H1 (cell line): ENCODE measurements at regions not wholly inside any gene's neighbourhood (a gene's known extent, or its start where the extent isn't known, plus 50 kb on each side); places are given as distances from the start of the nearest gene placed in this dataset.

ENCODE experiments used
- CTCF ChIA-PET: fragments of 300-600 bp; sonication (Branson Sonifier 250); formaldehyde crosslinking; loops from one replicate; lab custom pipeline; 2021; ENCODE audit not compliant: partially characterized antibody; lab: Charles Lee
- POLR2A ChIA-PET: fragments of 300-600 bp; sonication (Branson Sonifier 250); formaldehyde crosslinking; loops from one replicate; lab custom pipeline; 2021; ENCODE audit warnings: inconsistent platforms; ENCODE audit not compliant: partially characterized antibody; lab: Charles Lee
- DNase-seq, 2 experiments: peaks; one replicate each; pipeline versions ENCODE4 v3.0.0 to v3.0.0-alpha.2; 2010 to 2022; ENCODE audit warnings: low spot score in 2 of 2, low read depth in 1 of 2, mixed read lengths in 1 of 2
- FAIRE-seq: peaks from 2 replicates; lab custom pipeline; 2011; peaks lifted over from hg19 to GRCh38; lab: Jason Lieb, UNC
- H2AFZ ChIP-seq: 2 replicates; pipeline ENCODE4 v1.8.1; 2012; ENCODE audit warnings: low read length, inconsistent platforms
- H2AK5ac ChIP-seq: 2 replicates; pipeline ENCODE4 v1.6.1; 2013; ENCODE audit warnings: low read depth, low read length
- H2BK120ac ChIP-seq: replicated peaks from 2 replicates; pipeline ENCODE3; 2013; ENCODE audit warnings: low read depth, low read length, inconsistent platforms
- H2BK12ac ChIP-seq: 2 replicates; pipeline ENCODE4 v1.6.1; 2013; ENCODE audit warnings: low read depth, low read length
- H2BK15ac ChIP-seq: 2 replicates; pipeline ENCODE4 v1.6.1; 2013; ENCODE audit warnings: low read length
- H2BK20ac ChIP-seq: 2 replicates; pipeline ENCODE4 v1.6.1; 2013; ENCODE audit warnings: low read length
- H2BK5ac ChIP-seq: 2 replicates; pipeline ENCODE4 v1.6.1; 2013; ENCODE audit warnings: low read depth, low read length
- H3K14ac ChIP-seq: 2 replicates; pipeline ENCODE4 v1.6.1; 2013; ENCODE audit warnings: inconsistent platforms; ENCODE audit not compliant: insufficient read length
- H3K18ac ChIP-seq: 2 replicates; pipeline ENCODE4 v1.6.1; 2013; ENCODE audit warnings: low read length; ENCODE audit errors: extremely low read depth
- H3K23ac ChIP-seq: 2 replicates; pipeline ENCODE4 v1.6.1; 2013; ENCODE audit warnings: inconsistent platforms; ENCODE audit not compliant: insufficient read length
- H3K23me2 ChIP-seq: 2 replicates; pipeline ENCODE4 v1.6.1; 2013; ENCODE audit warnings: low read depth, low read length
- H3K27ac ChIP-seq: 2 replicates; pipeline ENCODE4 v1.6.1; 2011; ENCODE audit warnings: low read depth, low read length, inconsistent platforms
- H3K27me3 ChIP-seq, 4 experiments: replicated peaks in 1 of 4; 1 replicate in 1 of 4; 2 replicates in 3 of 4; pipeline versions ENCODE4 v1.6.1 to v1.8.1; 2011 to 2013; ENCODE audit warnings: low read length in 3 of 4, mild to moderate bottlenecking in 3 of 4, inconsistent platforms in 2 of 4, mixed read lengths in 2 of 4, moderate library complexity in 1 of 4; ENCODE audit not compliant: control insufficient read depth in 3 of 4, insufficient read depth in 3 of 4; ENCODE audit errors: extremely low read depth in 1 of 4
- H3K36me3 ChIP-seq, 4 experiments: 2 replicates each; pipeline versions ENCODE4 v1.6.1 to v1.8.1; 2011 to 2013; ENCODE audit warnings: mild to moderate bottlenecking in 4 of 4, low read length in 3 of 4, moderate library complexity in 2 of 4, control low read depth in 1 of 4, inconsistent platforms in 1 of 4; ENCODE audit not compliant: insufficient read depth in 4 of 4, control insufficient read depth in 2 of 4
- H3K4ac ChIP-seq: replicated peaks from 2 replicates; pipeline ENCODE3; 2013; ENCODE audit warnings: low read length, low read depth, mixed read lengths, inconsistent platforms; ENCODE audit not compliant: insufficient read length
- H3K4me1 ChIP-seq, 4 experiments: replicated peaks in 1 of 4; 1 replicate in 1 of 4; 2 replicates in 3 of 4; pipeline versions ENCODE4 v1.6.1 to v1.8.1; 2011 to 2013; ENCODE audit warnings: low read length in 3 of 4, inconsistent platforms in 2 of 4, mixed read lengths in 1 of 4; ENCODE audit not compliant: insufficient read depth in 4 of 4, control insufficient read depth in 3 of 4
- H3K4me2 ChIP-seq, 2 experiments: 2 replicates each; pipeline versions ENCODE4 v1.6.1 to v1.8.1; 2011 to 2013; ENCODE audit warnings: low read depth in 2 of 2, low read length in 2 of 2, control low read depth in 1 of 2, inconsistent platforms in 1 of 2, mild to moderate bottlenecking in 1 of 2; ENCODE audit not compliant: insufficient read depth in 1 of 2
- H3K4me3 ChIP-seq, 4 experiments: fragments of 200-600, 300-600 bp in 1 of 4; sonication (generic), shearing (Covaris generic), sonication (Bioruptor Twin) in 1 of 4; 2 replicates each; pipeline versions ENCODE4 v1.5.1 to v1.8.1; 2011 to 2016; ENCODE audit warnings: low read length in 4 of 4, low read depth in 3 of 4, control low read depth in 2 of 4, inconsistent platforms in 2 of 4, mild to moderate bottlenecking in 2 of 4, mixed read lengths in 1 of 4, moderate library complexity in 1 of 4; ENCODE audit not compliant: insufficient read depth in 2 of 4; ENCODE audit errors: extremely low read depth in 1 of 4
- H3K56ac ChIP-seq: replicated peaks from 2 replicates; pipeline ENCODE3; 2013; ENCODE audit warnings: low read depth, mild to moderate bottlenecking, mixed read lengths, low read length, inconsistent platforms; ENCODE audit not compliant: insufficient read length
- H3K79me1 ChIP-seq: 2 replicates; pipeline ENCODE4 v1.6.1; 2013; ENCODE audit warnings: low read depth, low read length, control low read depth
- H3K79me2 ChIP-seq, 2 experiments: 2 replicates each; pipeline versions ENCODE4 v1.6.1 to v1.8.1; 2012 to 2013; ENCODE audit warnings: low read length in 2 of 2, mild to moderate bottlenecking in 2 of 2, inconsistent platforms in 1 of 2; ENCODE audit not compliant: insufficient read depth in 2 of 2, control insufficient read depth in 1 of 2
- H3K9ac ChIP-seq, 4 experiments: replicated peaks in 1 of 4; 1 replicate in 1 of 4; 2 replicates in 3 of 4; pipeline versions ENCODE4 v1.6.1 to v1.8.1; 2011 to 2013; ENCODE audit warnings: low read depth in 3 of 4, low read length in 3 of 4, control low read depth in 2 of 4, mild to moderate bottlenecking in 2 of 4, moderate library complexity in 2 of 4, inconsistent platforms in 1 of 4; ENCODE audit errors: extremely low read depth in 1 of 4
- H3K9me3 ChIP-seq, 2 experiments: 2 replicates each; pipeline versions ENCODE4 v1.6.1 to v1.8.1; 2012 to 2013; ENCODE audit warnings: mild to moderate bottlenecking in 2 of 2, moderate library complexity in 2 of 2, control low read depth in 1 of 2, inconsistent platforms in 1 of 2, low read depth in 1 of 2, low read length in 1 of 2, mixed read lengths in 1 of 2; ENCODE audit not compliant: insufficient read depth in 2 of 2
- H4K20me1 ChIP-seq, 2 experiments: replicated peaks in 1 of 2; 2 replicates each; pipeline versions ENCODE3 to v1.8.1; 2011 to 2013; ENCODE audit warnings: inconsistent platforms in 2 of 2, low read length in 2 of 2, mild to moderate bottlenecking in 1 of 2; ENCODE audit not compliant: insufficient read depth in 2 of 2, control insufficient read depth in 1 of 2
- H4K5ac ChIP-seq: 2 replicates; pipeline ENCODE4 v1.6.1; 2013; ENCODE audit warnings: low read length, low read depth, mixed read lengths, inconsistent platforms; ENCODE audit not compliant: insufficient read length
- H4K8ac ChIP-seq: 2 replicates; pipeline ENCODE4 v1.8.0; 2013; ENCODE audit warnings: mild to moderate bottlenecking, moderate library complexity, low read length, inconsistent platforms; ENCODE audit not compliant: insufficient read depth; ENCODE audit errors: extremely low read depth
- H4K91ac ChIP-seq: replicated peaks from 2 replicates; pipeline ENCODE3; 2013; ENCODE audit warnings: low read length, mixed read lengths, inconsistent platforms; ENCODE audit not compliant: insufficient read length
- BACH1 ChIP-seq: IDR thresholded peaks from 2 replicates; pipeline ENCODE4 v1.6.1; 2012; ENCODE audit warnings: low read length, improper control_type of control experiment
- BCL11A ChIP-seq, 2 experiments: IDR thresholded peaks; one replicate each; pipeline ENCODE4 v1.6.1; 2011; ENCODE audit warnings: low read depth in 2 of 2, low read length in 2 of 2, mild to moderate bottlenecking in 2 of 2
- CHD2 ChIP-seq: IDR thresholded peaks from 2 replicates; pipeline ENCODE4 v1.6.1; 2012; ENCODE audit warnings: low read length, improper control_type of control experiment
- EP300 ChIP-seq, 2 experiments: IDR thresholded peaks; 1 replicate in 1 of 2; 2 replicates in 1 of 2; pipeline ENCODE4 v1.6.1; 2011 to 2012; ENCODE audit warnings: low read depth in 2 of 2, low read length in 2 of 2, mild to moderate bottlenecking in 2 of 2, borderline replicate concordance in 1 of 2, inconsistent platforms in 1 of 2, moderate library complexity in 1 of 2
- HDAC6 ChIP-seq: IDR thresholded peaks from one replicate; pipeline ENCODE4 v1.7.1; 2012; ENCODE audit warnings: low read depth, mild to moderate bottlenecking, inconsistent platforms, low read length, moderate library complexity
- KDM4A ChIP-seq: IDR thresholded peaks from one replicate; pipeline ENCODE4 v1.7.1; 2012; ENCODE audit warnings: low read depth, mild to moderate bottlenecking, moderate library complexity, low read length, inconsistent platforms; ENCODE audit not compliant: severe bottlenecking
- NANOG ChIP-seq: IDR thresholded peaks from 2 replicates; pipeline ENCODE4 v1.6.1; 2011; ENCODE audit warnings: low read length, low read depth, mild to moderate bottlenecking, inconsistent platforms; ENCODE audit not compliant: insufficient read depth, poor library complexity, severe bottlenecking
- POLR2A ChIP-seq, 2 experiments: IDR thresholded peaks; 1 replicate in 1 of 2; 2 replicates in 1 of 2; pipeline ENCODE4 v1.6.1; 2011; ENCODE audit warnings: low read depth in 2 of 2, low read length in 2 of 2, mild to moderate bottlenecking in 2 of 2; ENCODE audit errors: control extremely low read depth in 1 of 2
- SIX5 ChIP-seq: IDR thresholded peaks from 2 replicates; pipeline ENCODE4 v1.6.1; 2011; ENCODE audit warnings: mild to moderate bottlenecking, low read depth, low read length
- SRF ChIP-seq: IDR thresholded peaks from 2 replicates; pipeline ENCODE4 v1.6.1; 2011; ENCODE audit warnings: mild to moderate bottlenecking, low read depth, low read length, moderate library complexity
- WGBS, 2 experiments: shearing (Covaris generic) in 1 of 2; methylation state at CpG; one replicate each; pipeline versions ENCODE4 v1.1.6 to v1.1.7; 2013 to 2015; ENCODE audit warnings: low lambda C conversion rate in 2 of 2, mixed read lengths in 2 of 2, inconsistent platforms in 1 of 2, low coverage in 1 of 2, missing lambda C conversion rate in 1 of 2; ENCODE audit not compliant: insufficient replicate concordance in 2 of 2, insufficient coverage in 1 of 2, insufficient read length in 1 of 2; ENCODE audit errors: extremely low coverage in 1 of 2, missing lambda C conversion rate in 1 of 2; 5-methylcytosine and 5-hydroxymethylcytosine counted together

DNA sequence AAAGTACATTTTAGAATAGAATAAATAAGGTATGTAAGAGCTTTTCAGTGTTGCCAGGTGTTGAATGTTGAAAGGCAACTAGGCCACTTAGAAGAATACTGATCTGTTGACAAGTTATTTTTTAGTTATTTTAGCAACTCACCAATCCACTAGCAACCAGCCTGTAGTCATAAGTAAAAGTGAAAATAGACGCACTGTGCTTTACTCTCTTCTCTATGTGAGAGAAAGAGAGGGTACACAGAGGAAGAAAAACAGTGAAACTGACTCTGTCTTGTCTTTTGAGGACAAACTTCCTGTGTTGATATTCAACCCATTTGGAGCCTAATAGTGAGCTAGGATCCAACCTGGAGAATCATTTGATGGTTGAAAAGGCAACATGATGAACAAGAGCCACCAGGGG lies 327.1 kb upstream of the GOLIM4 start:
- POLR2A ChIA-PET: no interaction called here
- Histone ChIP-seq H3K27me3 (no peaks in the 10 kb centered on the region), H4K5ac (no peak overlapping the region), H3K4me1 (peaks cover 0 to 3% (median under 1%) of the 10 kb centered on the region in 4 experiments; a peak in 2 of 7 replicates), H4K8ac (no peak overlapping the region), H3K9ac (no peak overlapping the region), H2BK20ac (no peak overlapping the region), H3K79me2 (no peaks in the 10 kb centered on the region), H3K14ac (no peak overlapping the region), H3K18ac (no peak overlapping the region), H3K36me3 (no peaks in the 10 kb centered on the region), H2BK15ac (no peak overlapping the region), H4K20me1 (no peaks in the 10 kb centered on the region), H3K4ac (no peak overlapping the region), H3K79me1 (no peaks in the 10 kb centered on the region), H4K91ac (no peak overlapping the region), H3K56ac (no peak overlapping the region), H3K9me3 (no peaks in the 10 kb centered on the region), H3K23me2 (no peaks in the 10 kb centered on the region), H3K23ac (no peak overlapping the region), H2AFZ (no peak overlapping the region), H2BK5ac (no peak overlapping the region), H3K4me3 (no peak overlapping the region), H3K4me2 (no peak overlapping the region), H2BK12ac (no peak overlapping the region), H3K27ac (no peak overlapping the region), H2BK120ac (no peak overlapping the region), H2AK5ac (no peak overlapping the region)
- CTCF ChIA-PET: no interaction called here
- TF ChIP-seq BCL11A (IDR thresholded peaks at IDR 0.05; ENCODE audit: low read depth in 2 of 2, low read length in 2 of 2): no peak
- no peak for TF ChIP-seq EP300 (IDR thresholded peaks at IDR 0.05; ENCODE audit: borderline replicate concordance in 1 of 2, low read depth in 2 of 2, low read length in 2 of 2)
- no peak for TF ChIP-seq CHD2
- TF ChIP-seq NANOG: no peak
- TF ChIP-seq SIX5: no peak
- TF ChIP-seq BACH1: no peak
- no peak for TF ChIP-seq KDM4A
- no peak for TF ChIP-seq SRF
- TF ChIP-seq POLR2A (IDR thresholded peaks at IDR 0.05; ENCODE audit: control extremely low read depth in 1 of 2, low read depth in 2 of 2, low read length in 2 of 2): no peak
- no peak for TF ChIP-seq HDAC6
- DNase-seq (no peak), FAIRE-seq (no peak)
- 86% methylated on average over 1 of the region's 1 CpG; no CpG with 5 or more reads in 1 of the 2 experiments for WGBS, 2 experiments
